Activated CD8-positive, alpha-beta T cell treated with anti-CD3 and anti-CD28 coated beads, Interleukin-2, amount 10 ng/mL, durations not matched to agents 7 days and 5 days (primary cell): ENCODE measurements at regions not wholly inside any gene's neighbourhood (a gene's known extent, or its start where the extent isn't known, plus 50 kb on each side); places are given as distances from the start of the nearest gene placed in this dataset.

Experiments used
- ATAC-seq: fragments of 150-1000 bp; cut with Tn5 transposase; one replicate; pipeline ENCODE4 v1.10.0; 2021; ENCODE audit warnings: moderate library complexity
- CTCF ChIA-PET: fragments of 350-600 bp; sonication (Branson Sonifier 250); formaldehyde crosslinking; loops from one replicate; lab custom pipeline; 2021; ENCODE audit warnings: antibody characterized with exemption; lab: Charles Lee
- POLR2A ChIA-PET: fragments of 350-600 bp; sonication (Branson Sonifier 250); formaldehyde crosslinking; loops from one replicate; lab custom pipeline; 2021; ENCODE audit warnings: antibody characterized with exemption; lab: Charles Lee
- DNase-seq: peaks from one replicate; pipeline ENCODE4 v3.0.0-alpha.2; 2020
- H3K27ac Mint-ChIP-seq: one replicate; pipeline ENCODE4 v1.8.0; 2021; ENCODE audit warnings: mild to moderate bottlenecking, mixed read lengths
- H3K27me3 Mint-ChIP-seq: one replicate; pipeline ENCODE4 v1.8.0; 2021; ENCODE audit warnings: low read depth, mixed read lengths
- H3K36me3 Mint-ChIP-seq: one replicate; pipeline ENCODE4 v1.8.0; 2021; ENCODE audit warnings: low read depth, mixed read lengths
- H3K4me1 Mint-ChIP-seq: one replicate; pipeline ENCODE4 v1.8.0; 2021; ENCODE audit warnings: low read depth, mixed read lengths
- H3K4me3 Mint-ChIP-seq: one replicate; pipeline ENCODE4 v1.8.0; 2021; ENCODE audit warnings: mild to moderate bottlenecking, mixed read lengths
- H3K9me3 Mint-ChIP-seq: one replicate; pipeline ENCODE4 v1.8.0; 2022; ENCODE audit warnings: mixed read lengths; ENCODE audit not compliant: insufficient read depth

- DNase-seq = no peak
- peaks cover 22% of the 10 kb centered on the region for H3K4me1 Mint-ChIP-seq
- peaks cover under 1% of the 10 kb centered on the region for H3K36me3 Mint-ChIP-seq
- no peak overlapping the region for H3K4me3 Mint-ChIP-seq
- ChIA-PET POLR2A (no interaction called here), CTCF (interaction anchor here (0.9 to 1.9 kb wide), 6 partner anchors 16 to 707 kb away, joined by 3 to 4 read pairs (median 4); no protein-coding TSS in a partner anchor)
- no peak overlapping the region for H3K27ac Mint-ChIP-seq
- peaks cover 3% of the 10 kb centered on the region for H3K9me3 Mint-ChIP-seq
- no peaks in the 10 kb centered on the region for H3K27me3 Mint-ChIP-seq
- ATAC-seq = no peak
Measured at GRCh38 chr12:92089559-92089958, 56.1 kb downstream of the BTG1 start.

GRCh38 chr12:92088805-92089204 lies 56.8 kb downstream of the BTG1 start:
- CTCF ChIA-PET = interaction anchor here (0.8 to 1.9 kb wide), 9 partner anchors 14 to 707 kb away, joined by 3 to 5 read pairs (median 3); no protein-coding TSS in a partner anchor
- H3K27ac Mint-ChIP-seq = no peak overlapping the region
- H3K4me3 Mint-ChIP-seq = no peak overlapping the region
- H3K4me1 Mint-ChIP-seq = peaks cover 14% of the 10 kb centered on the region
- POLR2A ChIA-PET = interaction anchor here (0.7 to 1.9 kb wide), 2 partner anchors 55 to 56 kb away, joined by 3 to 6 read pairs; no protein-coding TSS in a partner anchor
- ATAC-seq (no peak), DNase-seq (no peak)
- H3K9me3 Mint-ChIP-seq = peaks cover 3% of the 10 kb centered on the region
- no peaks in the 10 kb centered on the region for H3K36me3 Mint-ChIP-seq
- H3K27me3 Mint-ChIP-seq = no peaks in the 10 kb centered on the region

- Mint-ChIP-seq H3K27me3 (no peaks in the 10 kb centered on the region), H3K4me1 (peaks cover 21% of the 10 kb centered on the region), H3K4me3 (no peak overlapping the region), H3K36me3 (no peaks in the 10 kb centered on the region), H3K27ac (no peak overlapping the region), H3K9me3 (peaks cover 3% of the 10 kb centered on the region)
- ATAC-seq (no peak), DNase-seq (no peak)
- ChIA-PET CTCF (interaction anchor here (0.9 to 1.9 kb wide), 5 partner anchors 10 to 60 kb away, joined by 3 to 9 read pairs (median 4); partner anchors contain the start of gene BTG1), POLR2A (interaction anchor here (0.6 kb wide), 1 partner anchor 52 kb away, joined by 3 read pairs; no protein-coding TSS in a partner anchor)
Measured at GRCh38 chr12:92085736-92086040, 60.0 kb downstream of the BTG1 start.

GRCh38 chr12:92085040-92085735 lies 60.5 kb downstream of the BTG1 start:
- ChIA-PET POLR2A (interaction anchor here (0.6 to 2.0 kb wide), 2 partner anchors 10 to 52 kb away, joined by 3 to 5 read pairs; no protein-coding TSS in a partner anchor), CTCF (interaction anchor here (0.9 to 1.9 kb wide), 6 partner anchors 10 to 61 kb away, joined by 3 to 9 read pairs (median 4); partner anchors contain the start of gene BTG1)
- no peak for ATAC-seq
- H3K9me3 Mint-ChIP-seq = peaks cover 3% of the 10 kb centered on the region
- no peaks in the 10 kb centered on the region for H3K27me3 Mint-ChIP-seq
- peaks cover 26% of the 10 kb centered on the region for H3K4me1 Mint-ChIP-seq
- no peak overlapping the region for H3K27ac Mint-ChIP-seq
- no peak for DNase-seq
- H3K36me3 Mint-ChIP-seq = no peaks in the 10 kb centered on the region
- H3K4me3 Mint-ChIP-seq = no peak overlapping the region

GRCh38 chr12:92080911-92081285 lies 64.7 kb downstream of the BTG1 start:
- no peak overlapping the region for H3K4me3 Mint-ChIP-seq
- H3K9me3 Mint-ChIP-seq = peaks cover 3% of the 10 kb centered on the region
- H3K36me3 Mint-ChIP-seq = no peaks in the 10 kb centered on the region
- POLR2A ChIA-PET = no interaction called here
- no peak for ATAC-seq
- H3K4me1 Mint-ChIP-seq = peaks cover 42% of the 10 kb centered on the region
- H3K27me3 Mint-ChIP-seq = no peaks in the 10 kb centered on the region
- no peak for DNase-seq
- CTCF ChIA-PET = no interaction called here
- no peak overlapping the region for H3K27ac Mint-ChIP-seq

GRCh38 chr12:92079054-92079385 lies 66.6 kb downstream of the BTG1 start:
- peaks cover 4% of the 10 kb centered on the region for H3K36me3 Mint-ChIP-seq
- POLR2A ChIA-PET = no interaction called here
- CTCF ChIA-PET = no interaction called here
- ATAC-seq (no peak), DNase-seq (no peak)
- no peak overlapping the region for H3K4me3 Mint-ChIP-seq
- H3K9me3 Mint-ChIP-seq = no peaks in the 10 kb centered on the region
- H3K27ac Mint-ChIP-seq = no peak overlapping the region
- peaks cover 46% of the 10 kb centered on the region for H3K4me1 Mint-ChIP-seq
- no peaks in the 10 kb centered on the region for H3K27me3 Mint-ChIP-seq

GRCh38 chr12:92078167-92079053 lies 67.2 kb downstream of the BTG1 start:
- ChIA-PET CTCF (interaction anchor here (1.1 kb wide), 1 partner anchor 42 kb away, joined by 4 read pairs; no protein-coding TSS in a partner anchor), POLR2A (interaction anchor here (0.6 to 1.3 kb wide), 3 partner anchors 13 to 67 kb away, joined by 3 read pairs; partner anchors contain the start of gene BTG1)
- no peak for DNase-seq
- no peak overlapping the region for H3K27ac Mint-ChIP-seq
- ATAC-seq = no peak
- no peak overlapping the region for H3K4me3 Mint-ChIP-seq
- H3K9me3 Mint-ChIP-seq = no peaks in the 10 kb centered on the region
- H3K36me3 Mint-ChIP-seq = peaks cover 4% of the 10 kb centered on the region
- no peaks in the 10 kb centered on the region for H3K27me3 Mint-ChIP-seq
- H3K4me1 Mint-ChIP-seq = peaks cover 46% of the 10 kb centered on the region

- ATAC-seq (no peak), DNase-seq (no peak)
- CTCF ChIA-PET = interaction anchor here (1.1 kb wide), 1 partner anchor 42 kb away, joined by 4 read pairs; no protein-coding TSS in a partner anchor
- POLR2A ChIA-PET = interaction anchor here (1.3 kb wide), 1 partner anchor 67 kb away, joined by 3 read pairs; the partner anchor contains the start of gene BTG1
- no peak overlapping the region for H3K4me3 Mint-ChIP-seq
- peaks cover 6% of the 10 kb centered on the region for H3K9me3 Mint-ChIP-seq
- H3K36me3 Mint-ChIP-seq = peaks cover 7% of the 10 kb centered on the region
- no peak overlapping the region for H3K27ac Mint-ChIP-seq
- H3K4me1 Mint-ChIP-seq = peaks cover 48% of the 10 kb centered on the region
- H3K27me3 Mint-ChIP-seq = no peaks in the 10 kb centered on the region
Measured at GRCh38 chr12:92077530-92077929, 68.1 kb downstream of the BTG1 start.

- no peak overlapping the region for H3K4me3 Mint-ChIP-seq
- peaks cover 7% of the 10 kb centered on the region for H3K36me3 Mint-ChIP-seq
- H3K27me3 Mint-ChIP-seq = no peaks in the 10 kb centered on the region
- ATAC-seq = no peak
- H3K9me3 Mint-ChIP-seq = peaks cover 6% of the 10 kb centered on the region
- POLR2A ChIA-PET = interaction anchor here (1.8 kb wide), 2 partner anchors 8 to 69 kb away, joined by 5 to 8 read pairs; partner anchors contain the start of gene BTG1
- H3K4me1 Mint-ChIP-seq = peaks cover 45% of the 10 kb centered on the region
- CTCF ChIA-PET = interaction anchor here (1.4 to 1.7 kb wide), 4 partner anchors 9 to 694 kb away, joined by 3 to 9 read pairs (median 4); no protein-coding TSS in a partner anchor
- no peak for DNase-seq
- H3K27ac Mint-ChIP-seq = no peak overlapping the region
Measured at GRCh38 chr12:92076101-92076500, 69.5 kb downstream of the BTG1 start.

GRCh38 chr12:92075425-92075914 lies 70.2 kb downstream of the BTG1 start:
- ChIA-PET POLR2A (interaction anchor here (1.8 kb wide), 2 partner anchors 9 to 70 kb away, joined by 5 to 8 read pairs; partner anchors contain the start of gene BTG1), CTCF (interaction anchor here (1.3 to 1.7 kb wide), 6 partner anchors 9 to 694 kb away, joined by 3 to 9 read pairs (median 4); no protein-coding TSS in a partner anchor)
- H3K9me3 Mint-ChIP-seq = peaks cover 6% of the 10 kb centered on the region
- H3K36me3 Mint-ChIP-seq = peaks cover 7% of the 10 kb centered on the region
- H3K4me3 Mint-ChIP-seq = no peak overlapping the region
- no peak overlapping the region for H3K27ac Mint-ChIP-seq
- H3K27me3 Mint-ChIP-seq = no peaks in the 10 kb centered on the region
- DNase-seq (no peak), ATAC-seq (no peak)
- peaks cover 39% of the 10 kb centered on the region for H3K4me1 Mint-ChIP-seq

- ATAC-seq = no peak
- no peak overlapping the region for H3K4me3 Mint-ChIP-seq
Measured at GRCh38 chr12:92074889-92075288, 70.8 kb downstream of the BTG1 start.

More at GRCh38 chr12:92074889-92075288, 70.8 kb downstream of the BTG1 start:
- Mint-ChIP-seq H3K27ac (no peak overlapping the region), H3K4me1 (peaks cover 33% of the 10 kb centered on the region), H3K36me3 (peaks cover 7% of the 10 kb centered on the region), H3K9me3 (peaks cover 6% of the 10 kb centered on the region), H3K27me3 (no peaks in the 10 kb centered on the region)
- POLR2A ChIA-PET = interaction anchor here (1.8 kb wide), 2 partner anchors 9 to 70 kb away, joined by 5 to 8 read pairs; partner anchors contain the start of gene BTG1
- CTCF ChIA-PET = interaction anchor here (1.3 to 1.7 kb wide), 6 partner anchors 10 to 693 kb away, joined by 3 to 9 read pairs (median 4); no protein-coding TSS in a partner anchor
- no peak for DNase-seq
